K562 (cell line): ENCODE measurements at regions not wholly inside any gene's neighbourhood (a gene's known extent, or its start where the extent isn't known, plus 50 kb on each side); places are given as distances from the start of the nearest gene placed in this dataset.

Experiments
- CXXC5 ChIP-seq: fragments of 250-450 bp; sonication (Bioruptor Pico); IDR thresholded peaks from 2 replicates; pipeline ENCODE4 v1.8.0; 2022; ENCODE audit warnings: inconsistent platforms, mild to moderate bottlenecking, moderate library complexity
- GTF2A2 ChIP-seq: IDR thresholded peaks from 2 replicates; pipeline ENCODE4 v1.6.1; 2016; ENCODE audit warnings: mild to moderate bottlenecking, missing genetic modification characterization, missing compliant biosample characterization
- NBN ChIP-seq: fragments of 450-650 bp; IDR thresholded peaks from 2 replicates; pipeline ENCODE4 v1.6.1; 2016; ENCODE audit warnings: low read depth, mild to moderate bottlenecking
- TF ChIP-seq, protein P1 (sequence below), 3 experiments: IDR thresholded peaks in 2 of 3; conservative IDR thresholded peaks in 1 of 3; 2 replicates each; pipeline ENCODE4 v1.5.1; 2011 to 2012; ENCODE audit warnings: low read length in 3 of 3, mild to moderate bottlenecking in 3 of 3, control low read depth in 2 of 3, improper control_type of control experiment in 1 of 3, inconsistent platforms in 1 of 3, low read depth in 1 of 3, mixed read lengths in 1 of 3, moderate library complexity in 1 of 3; ENCODE audit not compliant: insufficient read depth in 2 of 3

DNA sequence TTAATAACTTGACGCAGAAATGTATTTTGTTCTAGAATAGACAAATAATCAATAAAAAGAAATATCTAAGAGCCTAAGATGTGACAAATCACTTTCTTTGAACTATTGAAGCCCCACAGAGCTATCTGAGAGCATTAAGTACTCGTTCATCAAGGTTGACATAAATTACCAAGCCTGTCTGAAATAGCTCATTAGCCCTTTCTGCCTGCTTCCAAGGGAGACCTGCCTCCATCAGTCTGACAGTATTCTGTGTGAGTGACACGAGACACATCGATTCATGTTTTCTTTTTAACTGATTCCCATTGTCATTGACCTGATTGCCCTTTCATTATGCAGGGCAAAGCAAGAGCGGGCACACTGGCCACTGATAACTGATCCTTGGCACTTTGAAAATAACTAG lies 347.5 kb downstream of the KCNA4 start:
- TF ChIP-seq NBN (no peak), GTF2A2 (tag) (no peak), CXXC5 (CRISPR knock-in tag) (no peak)
- TF ChIP-seq, protein P1, sequence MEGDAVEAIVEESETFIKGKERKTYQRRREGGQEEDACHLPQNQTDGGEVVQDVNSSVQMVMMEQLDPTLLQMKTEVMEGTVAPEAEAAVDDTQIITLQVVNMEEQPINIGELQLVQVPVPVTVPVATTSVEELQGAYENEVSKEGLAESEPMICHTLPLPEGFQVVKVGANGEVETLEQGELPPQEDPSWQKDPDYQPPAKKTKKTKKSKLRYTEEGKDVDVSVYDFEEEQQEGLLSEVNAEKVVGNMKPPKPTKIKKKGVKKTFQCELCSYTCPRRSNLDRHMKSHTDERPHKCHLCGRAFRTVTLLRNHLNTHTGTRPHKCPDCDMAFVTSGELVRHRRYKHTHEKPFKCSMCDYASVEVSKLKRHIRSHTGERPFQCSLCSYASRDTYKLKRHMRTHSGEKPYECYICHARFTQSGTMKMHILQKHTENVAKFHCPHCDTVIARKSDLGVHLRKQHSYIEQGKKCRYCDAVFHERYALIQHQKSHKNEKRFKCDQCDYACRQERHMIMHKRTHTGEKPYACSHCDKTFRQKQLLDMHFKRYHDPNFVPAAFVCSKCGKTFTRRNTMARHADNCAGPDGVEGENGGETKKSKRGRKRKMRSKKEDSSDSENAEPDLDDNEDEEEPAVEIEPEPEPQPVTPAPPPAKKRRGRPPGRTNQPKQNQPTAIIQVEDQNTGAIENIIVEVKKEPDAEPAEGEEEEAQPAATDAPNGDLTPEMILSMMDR (IDR thresholded peaks at IDR 0.05 in 2 of 3, conservative IDR thresholded peaks at IDR 0.05 in 1 of 3; ENCODE audit: insufficient read depth in 2 of 3, low read depth in 1 of 3, low read length in 3 of 3): no peak
